ENCODE measurements at regions not wholly inside any gene's neighbourhood (a gene's known extent, or its start where the extent isn't known, plus 50 kb on each side); places are given as distances from the start of the nearest gene placed in this dataset.
"Not testable (repeated sequence)": the region's sequence is repeated elsewhere in the genome, so short reads cannot be mapped to it uniquely, and the experiment has no call there.

DNA sequence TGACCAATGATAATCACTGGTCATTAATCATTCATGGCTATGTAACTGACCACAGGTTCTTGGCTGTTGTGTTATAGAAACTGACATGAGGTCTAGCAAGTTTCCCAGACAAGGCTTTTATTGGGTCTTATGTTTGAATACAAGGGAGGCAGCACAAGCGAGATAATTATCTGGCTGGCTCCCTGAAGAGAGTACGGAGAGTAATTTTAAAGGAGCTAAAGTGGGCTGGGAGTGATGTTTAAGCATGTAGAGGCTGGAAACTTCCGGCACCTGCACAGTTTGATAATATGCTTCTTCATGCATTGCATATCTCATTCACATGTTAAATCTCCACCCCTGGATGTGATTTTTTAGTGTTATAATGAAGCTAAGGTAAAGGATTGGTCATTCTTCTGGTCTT lies 116.2 kb upstream of the KCNK1 start:
- Histone ChIP-seq H4K20me1 (ENCODE audit: insufficient read depth, poor library complexity, severe bottlenecking) (no peaks in the 10 kb centered on the region), H3K4me1 (ENCODE audit: insufficient read depth) (no peaks in the 10 kb centered on the region), H3K4me3 (no peak overlapping the region), H3K27me3 (no peaks in the 10 kb centered on the region), H3K36me3 (replicated peaks; ENCODE audit: insufficient read depth, low read depth) (no peaks in the 10 kb centered on the region), H3K79me2 (no peaks in the 10 kb centered on the region), H3K9me2 (replicated peaks; ENCODE audit: insufficient read depth) (no peaks in the 10 kb centered on the region), H3K4me2 (no peak overlapping the region), H3K9me3 (ENCODE audit: low read depth) (no peaks in the 10 kb centered on the region), H2AFZ (no peak overlapping the region), H3K27ac (no peak overlapping the region)
- TF ChIP-seq, protein P1, sequence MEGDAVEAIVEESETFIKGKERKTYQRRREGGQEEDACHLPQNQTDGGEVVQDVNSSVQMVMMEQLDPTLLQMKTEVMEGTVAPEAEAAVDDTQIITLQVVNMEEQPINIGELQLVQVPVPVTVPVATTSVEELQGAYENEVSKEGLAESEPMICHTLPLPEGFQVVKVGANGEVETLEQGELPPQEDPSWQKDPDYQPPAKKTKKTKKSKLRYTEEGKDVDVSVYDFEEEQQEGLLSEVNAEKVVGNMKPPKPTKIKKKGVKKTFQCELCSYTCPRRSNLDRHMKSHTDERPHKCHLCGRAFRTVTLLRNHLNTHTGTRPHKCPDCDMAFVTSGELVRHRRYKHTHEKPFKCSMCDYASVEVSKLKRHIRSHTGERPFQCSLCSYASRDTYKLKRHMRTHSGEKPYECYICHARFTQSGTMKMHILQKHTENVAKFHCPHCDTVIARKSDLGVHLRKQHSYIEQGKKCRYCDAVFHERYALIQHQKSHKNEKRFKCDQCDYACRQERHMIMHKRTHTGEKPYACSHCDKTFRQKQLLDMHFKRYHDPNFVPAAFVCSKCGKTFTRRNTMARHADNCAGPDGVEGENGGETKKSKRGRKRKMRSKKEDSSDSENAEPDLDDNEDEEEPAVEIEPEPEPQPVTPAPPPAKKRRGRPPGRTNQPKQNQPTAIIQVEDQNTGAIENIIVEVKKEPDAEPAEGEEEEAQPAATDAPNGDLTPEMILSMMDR (IDR thresholded peaks at IDR 0.05; ENCODE audit: poor library complexity), result no peak
- TF ChIP-seq EZH2phosphoT487 (IDR thresholded peaks at IDR 0.05; ENCODE audit: low read depth, severe bottlenecking, unreplicated experiment) (no peak), EZH2 (IDR thresholded peaks at IDR 0.05; ENCODE audit: borderline replicate concordance) (no peak)
- 49% methylated on average over 3 of the region's 3 CpGs for whole genome bisulfite sequencing (ENCODE audit: low lambda C conversion rate, missing lambda C conversion rate)
- no peak for DNase-seq (ENCODE audit: low spot score)

DNA sequence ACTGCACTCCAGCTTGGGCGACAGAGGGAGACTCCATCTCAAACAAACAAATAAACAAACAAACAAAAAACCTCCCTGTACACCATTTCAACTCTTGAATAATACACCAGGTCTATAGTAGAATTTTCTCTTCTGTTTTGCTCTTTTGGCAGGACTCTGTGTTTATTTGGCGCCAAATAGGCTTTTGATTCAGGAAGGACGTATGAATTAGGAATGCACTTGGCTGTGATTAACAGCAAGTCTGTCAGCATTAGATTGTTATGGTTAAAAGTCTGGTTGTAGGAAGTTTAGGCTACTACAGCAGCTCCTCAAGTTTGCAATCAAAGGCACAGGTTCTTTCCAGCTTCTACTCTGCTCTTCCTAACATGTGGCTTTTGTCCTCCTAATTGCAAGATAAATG lies 113.8 kb upstream of the KCNK1 start:
- no peak for TF ChIP-seq EZH2 (IDR thresholded peaks at IDR 0.05; ENCODE audit: borderline replicate concordance)
- TF ChIP-seq, protein P1 (IDR thresholded peaks at IDR 0.05; ENCODE audit: poor library complexity), result no peak
- TF ChIP-seq EZH2phosphoT487 (IDR thresholded peaks at IDR 0.05; ENCODE audit: low read depth, severe bottlenecking, unreplicated experiment), result no peak
- H3K4me3 ChIP-seq, result no peak overlapping the region
- H3K79me2 ChIP-seq, result no peaks in the 10 kb centered on the region
- 68% methylated on average over 3 of the region's 3 CpGs for whole genome bisulfite sequencing (ENCODE audit: low lambda C conversion rate, missing lambda C conversion rate)
- no peaks in the 10 kb centered on the region for H3K9me2 ChIP-seq (replicated peaks; ENCODE audit: insufficient read depth)
- H3K4me1 ChIP-seq (ENCODE audit: insufficient read depth), result no peaks in the 10 kb centered on the region
- no peak overlapping the region for H2AFZ ChIP-seq
- H3K27ac ChIP-seq, result no peak overlapping the region
- H3K4me2 ChIP-seq, result no peak overlapping the region
- H3K27me3 ChIP-seq, result no peaks in the 10 kb centered on the region
- H3K36me3 ChIP-seq (replicated peaks; ENCODE audit: insufficient read depth, low read depth), result no peaks in the 10 kb centered on the region
- DNase-seq (ENCODE audit: low spot score), result no peak
- no peaks in the 10 kb centered on the region for H3K9me3 ChIP-seq (ENCODE audit: low read depth)
- no peaks in the 10 kb centered on the region for H4K20me1 ChIP-seq (ENCODE audit: insufficient read depth, poor library complexity, severe bottlenecking)

- over 99% methylated on average over 5 of the region's 5 CpGs for WGBS (ENCODE audit: low lambda C conversion rate, missing lambda C conversion rate)
- Histone ChIP-seq H3K9me2 (replicated peaks; ENCODE audit: insufficient read depth) (no peaks in the 10 kb centered on the region), H3K9me3 (ENCODE audit: low read depth) (no peaks in the 10 kb centered on the region), H3K27me3 (no peaks in the 10 kb centered on the region), H4K20me1 (ENCODE audit: insufficient read depth, poor library complexity, severe bottlenecking) (no peaks in the 10 kb centered on the region), H3K36me3 (replicated peaks; ENCODE audit: insufficient read depth, low read depth) (no peaks in the 10 kb centered on the region), H3K4me3 (no peak overlapping the region), H3K27ac (no peak overlapping the region), H2AFZ (no peak overlapping the region), H3K4me1 (ENCODE audit: insufficient read depth) (no peaks in the 10 kb centered on the region), H3K79me2 (no peaks in the 10 kb centered on the region), H3K4me2 (no peak overlapping the region)
- no peak for DNase-seq (ENCODE audit: low spot score)
- TF ChIP-seq EZH2 (IDR thresholded peaks at IDR 0.05; ENCODE audit: borderline replicate concordance) (no peak), EZH2phosphoT487 (IDR thresholded peaks at IDR 0.05; ENCODE audit: low read depth, severe bottlenecking, unreplicated experiment) (no peak)
- TF ChIP-seq, protein P1 (IDR thresholded peaks at IDR 0.05; ENCODE audit: poor library complexity), result no peak
Measured at GRCh38 chr1:233503366-233503954, 110.4 kb upstream of the KCNK1 start.

- no peak overlapping the region for H2AFZ ChIP-seq
- no peaks in the 10 kb centered on the region for H3K9me2 ChIP-seq (replicated peaks; ENCODE audit: insufficient read depth)
- no peak overlapping the region for H3K27ac ChIP-seq
- no peak overlapping the region for H3K4me2 ChIP-seq
- no peaks in the 10 kb centered on the region for H3K9me3 ChIP-seq (ENCODE audit: low read depth)
- no peaks in the 10 kb centered on the region for H3K4me1 ChIP-seq (ENCODE audit: insufficient read depth)
- no peak overlapping the region for H3K4me3 ChIP-seq
- no peak for DNase-seq (ENCODE audit: low spot score)
- H3K36me3 ChIP-seq (replicated peaks; ENCODE audit: insufficient read depth, low read depth), result no peaks in the 10 kb centered on the region
- H3K27me3 ChIP-seq, result no peaks in the 10 kb centered on the region
- no peaks in the 10 kb centered on the region for H4K20me1 ChIP-seq (ENCODE audit: insufficient read depth, poor library complexity, severe bottlenecking)
- TF ChIP-seq, protein P1 (IDR thresholded peaks at IDR 0.05; ENCODE audit: poor library complexity), result no peak
- TF ChIP-seq EZH2 (IDR thresholded peaks at IDR 0.05; ENCODE audit: borderline replicate concordance) (no peak), EZH2phosphoT487 (IDR thresholded peaks at IDR 0.05; ENCODE audit: low read depth, severe bottlenecking, unreplicated experiment) (no peak)
- no peaks in the 10 kb centered on the region for H3K79me2 ChIP-seq
Measured at GRCh38 chr1:233505130-233505529, 108.8 kb upstream of the KCNK1 start.

GRCh38 chr1:233505889-233506288 lies 108.0 kb upstream of the KCNK1 start:
- WGBS (ENCODE audit: low lambda C conversion rate, missing lambda C conversion rate), result 91% methylated on average over 3 of the region's 3 CpGs
- not testable (repeated sequence) for H2AFZ ChIP-seq, H3K4me3 ChIP-seq

More at GRCh38 chr1:233505889-233506288, 108.0 kb upstream of the KCNK1 start:
- H3K9me3 ChIP-seq (ENCODE audit: low read depth); H3K4me2 ChIP-seq; H4K20me1 ChIP-seq (ENCODE audit: insufficient read depth, poor library complexity, severe bottlenecking); H3K27ac ChIP-seq; H3K27me3 ChIP-seq; H3K36me3 ChIP-seq (replicated peaks; ENCODE audit: insufficient read depth, low read depth); DNase-seq (ENCODE audit: low spot score); H3K9me2 ChIP-seq (replicated peaks; ENCODE audit: insufficient read depth); H3K4me1 ChIP-seq (ENCODE audit: insufficient read depth); H3K79me2 ChIP-seq: not testable (repeated sequence)
